SK-N-SH (cell line): ENCODE measurements at regions not wholly inside any gene's neighbourhood (a gene's known extent, or its start where the extent isn't known, plus 50 kb on each side); places are given as distances from the start of the nearest gene placed in this dataset.
"Not testable (repeated sequence)": the region's sequence is repeated elsewhere in the genome, so short reads cannot be mapped to it uniquely, and the experiment has no call there.

Experiments
- CTCF ChIP-seq: fragments of 200-600 bp; sonication (generic); IDR thresholded peaks from 2 replicates; pipeline ENCODE4 v1.6.1; 2017; ENCODE audit warnings: antibody characterized with exemption, mild to moderate bottlenecking, moderate library complexity
- JUND ChIP-seq: IDR thresholded peaks from 2 replicates; pipeline ENCODE4 v1.4.0; 2012
- NFIC ChIP-seq: IDR thresholded peaks from 2 replicates; pipeline ENCODE4 v1.4.0; 2012; ENCODE audit warnings: borderline replicate concordance
- REST ChIP-seq: IDR thresholded peaks from 2 replicates; pipeline ENCODE4 v1.6.1; 2012; ENCODE audit warnings: mild to moderate bottlenecking, low read depth, low read length, moderate library complexity
- SIN3A ChIP-seq: IDR thresholded peaks from 2 replicates; pipeline ENCODE4 v1.6.1; 2012; ENCODE audit warnings: low read depth, mild to moderate bottlenecking, low read length, moderate library complexity, borderline replicate concordance
- USF2 ChIP-seq: fragments of 150-350 bp; IDR thresholded peaks from 2 replicates; pipeline ENCODE4 v1.6.1; 2017; ENCODE audit warnings: antibody characterized with exemption, low read length, low read depth, borderline replicate concordance

- TF ChIP-seq USF2, SIN3A, CTCF, REST, NFIC, JUND: not testable (repeated sequence)
Measured at GRCh38 chr2:89213811-89214210, 522.3 kb downstream of the RPIA start.
